NCI-H1417 treated with DMSO at 0.1 percent for 48 hours (cell line): ENCODE measurements at regions not wholly inside any gene's neighbourhood (a gene's known extent, or its start where the extent isn't known, plus 50 kb on each side); places are given as distances from the start of the nearest gene placed in this dataset.

Experiments used
- DNase-seq: peaks from one replicate; lab custom pipeline; 2025; lab: John Stamatoyannopoulos, UW

- DNase-seq, result no peak
These were observed 65.2 kb downstream of the OTX2 start for GRCh38 chr14:56745097-56745496.

GRCh38 chr14:56744016-56744415 lies 66.3 kb downstream of the OTX2 start:
- DNase-seq, result no peak

DNA sequence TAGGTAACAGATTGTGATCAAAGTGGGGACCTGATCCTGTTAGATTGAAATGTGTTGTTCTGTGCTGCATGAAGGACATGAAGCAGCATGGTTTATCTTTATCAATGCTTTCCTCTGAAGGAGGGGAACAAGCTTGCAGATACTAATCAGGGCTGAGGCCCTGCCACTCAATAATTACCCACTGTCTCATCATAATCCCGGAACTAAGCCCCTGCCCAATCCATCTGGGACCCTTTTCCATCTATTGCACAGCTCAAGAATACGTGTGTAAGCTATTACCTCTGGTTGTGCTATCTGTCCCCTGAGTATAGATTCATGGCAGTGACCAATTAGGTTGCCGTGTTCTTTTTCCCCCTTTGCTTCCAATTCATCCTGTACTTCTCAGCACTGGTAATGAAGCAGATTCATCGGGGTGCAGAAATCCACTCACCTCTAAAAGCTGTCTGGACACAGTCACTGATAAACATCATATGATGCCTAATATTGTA lies 67.8 kb downstream of the OTX2 start:
- DNase-seq, result no peak

DNA sequence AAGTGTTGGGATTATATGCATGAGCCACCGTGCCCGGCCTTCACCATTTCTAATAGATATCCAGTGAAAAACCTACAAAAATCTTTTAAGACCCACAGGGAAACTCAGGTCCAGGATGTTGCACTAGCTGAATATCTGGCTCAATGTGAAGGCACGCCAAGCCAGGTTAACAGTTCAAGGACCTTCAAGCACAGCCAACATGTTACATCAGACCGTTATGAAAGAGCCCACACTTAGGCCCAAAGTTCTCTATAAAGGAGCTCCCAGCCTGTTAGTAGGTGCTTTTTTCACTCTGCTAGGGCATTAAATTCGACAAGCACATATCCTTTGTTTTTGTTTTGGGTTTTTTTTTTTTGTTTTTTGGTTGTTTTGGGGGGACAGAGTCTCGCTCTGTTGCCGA lies 69.0 kb downstream of the OTX2 start:
- DNase-seq, result no peak

DNA sequence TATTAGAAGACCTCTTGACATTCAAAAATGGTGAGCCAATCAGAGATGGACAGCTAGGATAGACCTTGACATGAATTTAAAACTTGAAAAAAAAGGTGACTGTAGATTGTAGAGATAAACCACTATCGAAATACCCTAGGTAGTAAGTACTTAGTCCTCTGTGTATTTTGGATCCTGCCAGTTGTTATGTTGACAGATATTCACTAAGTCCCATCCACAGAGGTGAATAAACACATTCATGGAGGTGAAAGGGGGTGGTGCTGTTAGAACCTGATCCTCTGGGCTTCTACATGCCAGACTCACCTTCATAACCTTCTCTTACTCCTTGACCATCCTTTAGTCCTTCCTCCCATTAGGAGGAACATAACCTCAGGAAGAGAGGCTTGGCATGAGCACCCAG lies 72.3 kb downstream of the OTX2 start:
- no peak for DNase-seq

DNA sequence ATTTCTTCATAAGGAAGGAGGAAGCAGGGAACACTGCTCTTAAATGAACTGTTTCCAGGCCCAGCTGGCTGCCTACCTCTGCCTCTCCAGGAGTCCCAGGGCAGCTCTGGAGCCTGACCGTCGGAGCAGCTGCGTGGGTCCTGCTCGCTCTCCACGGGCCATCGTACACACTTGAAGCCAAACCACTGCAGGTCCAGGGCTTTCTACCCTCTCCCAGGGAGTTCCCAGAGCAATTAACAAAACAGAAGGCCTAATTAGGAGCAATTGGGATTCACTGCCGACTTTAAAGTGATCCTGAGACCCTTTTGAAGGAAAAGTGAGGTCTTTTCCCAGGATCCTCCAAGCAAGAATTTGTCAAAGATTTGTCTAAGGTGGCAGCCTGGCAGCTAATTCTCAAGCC lies 76.9 kb downstream of the OTX2 start:
- DNase-seq, result no peak

GRCh38 chr14:56731187-56731586 lies 79.1 kb downstream of the OTX2 start:
- DNase-seq, result no peak

GRCh38 chr14:56730538-56731145 lies 79.6 kb downstream of the OTX2 start:
- DNase-seq, result no peak

DNA sequence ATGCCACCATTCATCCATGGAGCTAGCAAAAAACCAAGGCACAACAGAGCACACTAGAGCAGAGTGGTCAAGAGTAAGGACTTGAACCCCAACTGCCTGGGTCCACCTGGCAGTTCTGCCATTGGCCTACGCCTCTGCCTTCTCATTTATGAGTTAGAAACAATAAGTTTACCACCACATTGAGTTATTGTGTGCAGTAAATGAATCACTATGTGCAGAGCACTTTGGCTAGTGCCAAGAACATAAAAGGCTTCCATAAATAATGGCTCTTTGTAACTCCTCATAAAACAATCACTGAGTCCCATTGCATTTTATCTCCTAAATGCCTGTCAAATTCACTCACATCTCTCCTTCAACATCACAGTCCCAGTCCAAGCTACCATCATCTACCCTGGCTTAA lies 86.3 kb downstream of the OTX2 start:
- DNase-seq, result no peak

DNA sequence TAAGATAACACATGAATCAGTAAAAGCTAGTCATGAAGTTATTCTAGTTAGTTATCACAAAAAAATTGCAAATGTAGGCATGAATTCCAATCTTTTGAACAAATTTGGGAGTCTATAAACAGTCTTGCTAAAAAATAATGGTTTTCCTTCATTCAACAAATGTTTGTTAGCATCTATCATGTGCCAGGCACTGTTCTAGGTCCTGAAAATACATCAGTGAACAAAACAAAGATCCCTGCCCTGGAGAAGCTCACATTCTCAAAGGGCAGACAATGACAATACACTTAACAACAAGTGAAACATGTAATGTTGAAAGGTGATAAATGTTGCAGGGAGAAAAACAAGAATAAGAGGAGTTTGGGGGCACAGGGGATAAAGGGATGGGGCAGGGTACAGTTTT lies 86.9 kb downstream of the OTX2 start:
- DNase-seq, result no peak

DNA sequence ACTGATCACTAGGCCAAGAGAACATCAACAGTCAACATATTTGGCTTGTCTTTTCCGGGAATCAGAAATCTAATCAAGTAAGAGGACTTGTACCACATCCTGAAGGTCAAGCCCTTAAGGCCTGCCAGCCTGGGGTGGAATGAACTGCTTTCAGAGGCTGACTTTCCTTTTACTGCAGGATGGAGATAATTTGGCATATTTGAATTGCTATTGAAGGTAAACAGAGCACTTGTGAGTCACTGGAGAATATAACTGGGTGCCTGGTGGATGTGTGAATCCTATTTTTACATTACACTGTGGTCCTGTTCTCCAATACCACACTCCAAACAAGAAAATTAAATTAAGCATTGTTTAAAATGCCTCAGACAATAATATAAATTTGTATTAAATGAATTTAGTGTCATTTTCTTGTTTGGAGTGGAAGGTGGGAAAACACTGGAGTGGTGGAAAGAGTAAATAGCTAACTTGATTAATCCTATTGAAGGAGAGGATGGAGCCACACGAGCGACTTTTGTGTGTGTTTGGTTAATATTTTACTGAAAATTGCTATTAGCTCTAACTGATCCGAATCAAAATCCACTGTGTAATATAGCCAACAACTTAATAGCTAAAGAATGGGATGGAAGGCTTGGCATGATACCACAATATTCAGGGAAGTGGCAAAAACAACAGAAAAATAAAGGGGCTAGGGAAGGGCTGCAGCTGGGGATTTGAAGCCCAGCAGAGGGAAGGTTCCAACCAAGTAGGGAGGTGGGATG lies 89.4 kb downstream of the OTX2 start:
- DNase-seq, result no peak

DNA sequence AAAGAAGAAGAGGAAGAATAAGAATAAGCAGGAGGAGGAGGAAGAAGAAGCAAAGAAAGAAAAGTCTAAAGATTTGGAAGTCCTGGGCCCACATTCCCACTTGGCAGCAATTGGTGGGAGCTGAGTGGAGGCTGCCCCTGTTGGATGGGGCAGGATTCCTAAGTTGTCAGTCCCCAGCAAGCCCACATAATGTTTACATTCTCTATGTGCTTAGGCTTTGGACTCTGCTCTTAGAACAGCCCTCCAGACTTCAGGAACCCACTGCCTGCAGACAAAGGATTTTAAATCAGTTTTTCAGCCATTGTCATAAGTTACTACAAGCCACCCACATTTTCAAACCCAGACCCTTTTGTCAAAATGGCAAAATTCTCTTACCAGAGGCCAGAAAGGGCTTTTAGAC lies 92.0 kb downstream of the OTX2 start:
- no peak for DNase-seq

DNA sequence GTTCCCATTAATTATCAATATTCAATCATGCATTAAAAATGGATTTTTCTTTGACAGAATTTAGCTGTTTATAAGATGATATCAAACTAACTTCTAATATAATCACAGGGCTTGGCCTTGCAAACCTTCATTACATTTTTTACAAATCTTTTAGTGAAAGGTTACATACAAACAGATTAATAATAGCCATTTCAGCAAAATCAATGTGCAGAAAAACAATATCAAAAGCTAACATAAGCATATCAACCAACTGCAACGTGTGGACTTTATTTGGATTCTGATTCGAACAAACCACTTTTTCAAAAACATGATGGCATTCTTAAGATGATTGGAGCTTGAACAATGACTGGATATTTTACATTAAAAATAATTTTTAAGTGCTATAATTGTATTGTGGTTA lies 93.6 kb downstream of the OTX2 start:
- DNase-seq, result no peak

GRCh38 chr14:56715938-56716337 lies 94.3 kb downstream of the OTX2 start:
- peak; percentile 23 for DNase-seq

DNA sequence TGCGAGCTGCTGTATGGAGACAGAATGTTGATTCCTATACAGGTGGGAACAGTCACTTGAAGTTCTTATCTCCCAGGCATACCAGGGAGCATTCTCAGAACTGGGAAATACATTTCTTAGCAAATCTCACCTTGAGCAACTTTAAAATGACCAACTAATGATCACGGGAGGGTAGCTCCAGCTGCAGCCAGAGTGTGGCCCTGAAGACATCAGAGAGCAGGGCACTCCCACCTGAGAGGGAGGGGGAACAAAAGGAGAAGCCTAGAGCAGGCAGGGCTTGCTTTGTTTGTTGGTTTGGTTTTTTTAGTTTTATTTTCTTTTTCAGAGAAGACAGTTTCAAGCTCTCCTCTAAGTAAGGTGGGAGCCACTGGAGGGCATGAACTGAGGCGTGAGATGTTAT lies 101.1 kb downstream of the OTX2 start:
- no peak for DNase-seq

GRCh38 chr14:56708704-56709103 lies 101.6 kb downstream of the OTX2 start:
- no peak for DNase-seq

DNA sequence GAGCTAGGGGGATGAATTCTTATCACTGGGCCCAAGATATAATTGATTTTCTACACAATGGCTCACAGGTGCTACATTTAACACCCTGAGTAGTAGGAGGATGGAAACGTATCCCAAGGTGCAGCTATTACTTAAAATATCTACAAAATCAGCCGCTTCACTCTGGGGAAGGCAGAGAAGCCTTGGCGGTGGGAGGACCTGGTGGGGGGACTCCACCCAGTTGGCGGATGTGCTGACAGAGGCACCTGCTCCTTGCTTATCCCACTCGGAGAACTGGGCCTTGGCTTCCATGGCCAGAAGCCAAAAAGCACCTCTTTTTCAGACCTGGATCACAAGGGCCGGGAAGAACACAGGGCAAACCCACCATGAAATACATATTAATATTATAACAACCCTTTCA lies 106.3 kb downstream of the OTX2 start:
- no peak for DNase-seq

GRCh38 chr14:56702515-56702914 lies 107.8 kb downstream of the OTX2 start:
- no peak for DNase-seq
